Heart right ventricle (tissue), 16 donors: ENCODE measurements at regions not wholly inside any gene's neighbourhood (a gene's known extent, or its start where the extent isn't known, plus 50 kb on each side); places are given as distances from the start of the nearest gene placed in this dataset.

ENCODE experiments used
- ATAC-seq, 8 donors: fragments of 200-7000 bp; cut with Tn5 transposase; one replicate each; pipeline ENCODE4 v1.9.1; 2020; ENCODE audit warnings: mild to moderate bottlenecking in 8 of 8, moderate library complexity in 8 of 8, moderate number of reproducible peaks in 1 of 8
- DNase-seq, 2 donors: peaks; one replicate each; pipeline ENCODE4 v3.0.0-alpha.2; 2020
- H3K27ac ChIP-seq, 10 donors: fragments of 200-600 bp; sonication (generic) in 2 of 10; one replicate each; pipeline versions ENCODE4 v1.5.0 to v1.8.0; 2020 to 2022; ENCODE audit warnings: mild to moderate bottlenecking in 3 of 10
- H3K27me3 ChIP-seq, 7 donors: fragments of 200-600 bp; one replicate each; pipeline ENCODE4 v1.8.0; 2021 to 2022; ENCODE audit warnings: mild to moderate bottlenecking in 2 of 7
- H3K36me3 ChIP-seq, 9 donors: fragments of 200-600 bp; sonication (generic) in 1 of 9; one replicate each; pipeline versions ENCODE4 v1.5.0 to v1.8.0; 2020 to 2022; ENCODE audit warnings: mild to moderate bottlenecking in 2 of 9
- H3K4me1 ChIP-seq, 9 donors: fragments of 200-600 bp; sonication (generic) in 1 of 9; one replicate each; pipeline versions ENCODE4 v1.5.0 to v1.8.0; 2020 to 2022; ENCODE audit warnings: mild to moderate bottlenecking in 4 of 9
- H3K4me3 ChIP-seq, 10 donors: fragments of 200-600 bp; sonication (generic) in 2 of 10; one replicate each; pipeline versions ENCODE4 v1.5.0 to v1.8.0; 2020 to 2022; ENCODE audit warnings: mild to moderate bottlenecking in 7 of 10, moderate library complexity in 2 of 10
- H3K9me3 ChIP-seq, 11 donors: fragments of 200-600 bp in 10 of 11; sonication (generic) in 2 of 11; one replicate each; pipeline versions ENCODE4 v1.5.0 to v1.8.0; 2013 to 2022; ENCODE audit warnings: mild to moderate bottlenecking in 2 of 11, control low read depth in 1 of 11, moderate library complexity in 1 of 11
- CTCF ChIP-seq, 9 donors: fragments of 200-600 bp; sonication (generic) in 2 of 9; IDR thresholded peaks; one replicate each; pipeline versions ENCODE4 v1.5.0 to v1.8.0; 2021 to 2022; ENCODE audit warnings: antibody characterized with exemption in 9 of 9, mild to moderate bottlenecking in 5 of 9, moderate library complexity in 1 of 9
- WGBS, 2 donors: extraction: QIAGEN DNeasy Blood & Tissue Kit; methylation state at CpG; one replicate each; pipeline ENCODE4 v1.1.7; 2013; ENCODE audit warnings: inconsistent platforms in 1 of 2; 5-methylcytosine and 5-hydroxymethylcytosine counted together
- intact Hi-C, 10 donors: fragments of 100-400 bp; cut with DNase I; formaldehyde crosslinking; loops; one replicate each; pipeline versions ENCODE4 v1.11.1 to v1.14.2; 2022
- donor health status: Arrhythmogenic right ventricular cardiomyopathy.
- donor health status: ischemic (EF 13 %, LVEDD 7.1; RV severe dilation, severe dysfunction).
- donor health status: healthy with polysubstance abuse.
- donor health status: DM: no; HTN: yes; CAD: no.
- donor health status: DM: no; HTN: no; CAD: no.
- donor health status: ischemic (EF 25% LVEDD 6.9; RV normal size, moderate dysfunction).
- donor health status: ischemic (EF 25% LVEDD 5.7; RV mildly dilated, moderate dysfunction).
- donor health status: healthy.
- donor health status: DM: yes; HTN: yes; CAD: no.
- donor health status: Ischemic cardiomyopathy.
- donor health status: ischemic (EF 35%, LVEDD 5.7; RV mildly dilated, moderate dysfunction).
- donor health status: nonischemic (EF 11% LVEDD 7.7; RV severe dilation, severe dysfunction).
- donor health status: DM: yes; HTN: yes; CAD: no.
- donor health status: PGD.
- donor health status: ischemic (EF 29% LVEDD 5.4; RV normal size, mild dysfunction).
- donor health status: nonischemic (EF 23%, LVEDD 6.1; RV moderate dilation, normal function).

GRCh38 chr12:88327276-88327675, 185.2 kb downstream of the TMTC3 start:
- Histone ChIP-seq H3K4me1 (peaks cover 0 to 15% (median 0%) of the 10 kb centered on the region in 9 donors), H3K4me3 (no peak overlapping the region), H3K27ac (peak overlapping the region in 1 of 10 donors; percentile 6), H3K9me3 (no peaks in the 10 kb centered on the region), H3K27me3 (no peaks in the 10 kb centered on the region), H3K36me3 (no peaks in the 10 kb centered on the region)
- no peak for ATAC-seq
- intact Hi-C loops: loop anchor here in 1 of 10 donors (10.0 kb wide), 1 partner anchor 248 kb away; no protein-coding TSS in a partner anchor
- 78 to 90% methylated on average over 1 of the region's 1 CpG for WGBS, 2 donors
- no peak for DNase-seq
- no peak for TF ChIP-seq CTCF (IDR thresholded peaks at IDR 0.05)

DNA sequence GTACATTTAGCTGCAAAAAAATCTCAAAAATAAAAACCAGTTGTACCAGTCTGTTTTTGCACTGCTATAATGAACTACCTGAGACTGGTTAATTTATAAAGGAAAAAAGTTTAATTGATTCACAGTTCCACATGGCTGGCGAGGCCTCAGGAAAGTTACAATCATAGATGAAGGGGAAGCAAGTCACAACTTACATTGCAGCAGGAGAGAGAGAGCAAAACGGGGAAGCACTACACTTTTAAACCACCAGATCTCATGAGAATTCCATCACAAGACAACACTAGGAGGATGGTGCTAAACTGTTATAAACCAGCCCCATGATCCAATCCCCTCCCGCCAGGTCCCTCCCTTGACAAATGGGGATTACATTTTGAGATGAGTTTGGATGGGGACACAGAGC, 186.0 kb downstream of the TMTC3 start:
- no peak for DNase-seq
- 86 to 91% methylated on average over 3 of the region's 3 CpGs for WGBS, 2 donors
- Histone ChIP-seq H3K4me1 (peaks cover 0 to 15% (median 0%) of the 10 kb centered on the region in 9 donors), H3K27me3 (no peaks in the 10 kb centered on the region), H3K36me3 (no peaks in the 10 kb centered on the region), H3K9me3 (no peaks in the 10 kb centered on the region), H3K27ac (no peak overlapping the region), H3K4me3 (no peak overlapping the region)
- intact Hi-C loops: loop anchor here in 1 of 10 donors (10.0 kb wide), 1 partner anchor 247 kb away; no protein-coding TSS in a partner anchor
- ATAC-seq: no peak
- no peak for TF ChIP-seq CTCF (IDR thresholded peaks at IDR 0.05)

GRCh38 chr12:88329833-88330232, 187.7 kb downstream of the TMTC3 start:
- no peak for TF ChIP-seq CTCF (IDR thresholded peaks at IDR 0.05)
- DNase-seq (no peak), ATAC-seq (no peak)
- Histone ChIP-seq H3K36me3 (no peaks in the 10 kb centered on the region), H3K27me3 (no peaks in the 10 kb centered on the region), H3K4me1 (peaks cover 0 to 13% (median 0%) of the 10 kb centered on the region in 9 donors), H3K4me3 (no peak overlapping the region), H3K27ac (no peak overlapping the region), H3K9me3 (no peaks in the 10 kb centered on the region)
- intact Hi-C loops: loop anchor here in 1 of 10 donors (10.0 kb wide), 1 partner anchor 245 kb away; no protein-coding TSS in a partner anchor

DNA sequence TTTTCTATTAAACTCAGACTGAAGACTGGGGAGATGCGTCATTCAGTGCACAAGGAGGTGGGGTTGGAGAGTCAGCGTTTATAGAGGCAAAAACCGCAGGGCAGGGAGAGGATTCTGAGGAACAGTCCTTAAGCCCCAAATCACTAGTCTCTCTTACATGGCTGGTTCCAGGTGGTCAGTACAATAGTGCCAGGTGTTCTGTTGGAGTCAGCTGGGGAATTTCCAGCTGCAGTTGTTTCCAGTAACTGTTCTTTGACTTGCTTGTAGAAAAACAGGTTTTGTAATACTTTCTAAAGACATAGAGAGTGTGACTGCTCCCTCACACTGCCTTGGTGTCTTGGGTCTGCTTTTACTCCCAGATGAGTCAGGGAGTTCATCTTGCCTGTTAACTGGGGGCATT, 192.2 kb downstream of the TMTC3 start:
- Histone ChIP-seq H3K4me1 (no peaks in the 10 kb centered on the region), H3K36me3 (no peaks in the 10 kb centered on the region), H3K27me3 (no peaks in the 10 kb centered on the region), H3K4me3 (no peak overlapping the region), H3K27ac (peak overlapping the region in 1 of 10 donors; percentile 4), H3K9me3 (no peaks in the 10 kb centered on the region)
- ATAC-seq (peak in 2 of 8 donors; percentile 37 to 58), DNase-seq (no peak)
- 76 to 82% methylated on average over 3 of the region's 3 CpGs for WGBS, 2 donors
- intact Hi-C loops: no loop called here
- TF ChIP-seq CTCF (IDR thresholded peaks at IDR 0.05): no peak
